Panc1 (cell line): ENCODE measurements at regions not wholly inside any gene's neighbourhood (a gene's known extent, or its start where the extent isn't known, plus 50 kb on each side); places are given as distances from the start of the nearest gene placed in this dataset.

ENCODE experiments used
- CTCF ChIP-seq: fragments of 450-650 bp; IDR thresholded peaks from 2 replicates; pipeline ENCODE4 v1.5.1; 2017; ENCODE audit warnings: mild to moderate bottlenecking
- POLR2AphosphoS5 ChIP-seq: IDR thresholded peaks from 2 replicates; pipeline ENCODE4 v1.6.1; 2012; ENCODE audit warnings: mild to moderate bottlenecking, low read depth, low read length, moderate library complexity
- SIN3A ChIP-seq: IDR thresholded peaks from 2 replicates; pipeline ENCODE4 v1.6.1; 2012; ENCODE audit warnings: low read depth, mild to moderate bottlenecking, low read length, moderate library complexity, borderline replicate concordance; ENCODE audit not compliant: insufficient read depth
- TF ChIP-seq, protein P1 (sequence below), 2 experiments: IDR thresholded peaks; 2 replicates each; pipeline ENCODE4 v1.6.1; 2011 to 2012; ENCODE audit warnings: low read depth in 2 of 2, control low read depth in 1 of 2, low read length in 1 of 2, mild to moderate bottlenecking in 1 of 2, moderate library complexity in 1 of 2; ENCODE audit not compliant: insufficient read depth in 1 of 2

GRCh38 chr7:130943981-130944380 lies 210.0 kb upstream of the KLF14 start:
- TF ChIP-seq, protein P1, sequence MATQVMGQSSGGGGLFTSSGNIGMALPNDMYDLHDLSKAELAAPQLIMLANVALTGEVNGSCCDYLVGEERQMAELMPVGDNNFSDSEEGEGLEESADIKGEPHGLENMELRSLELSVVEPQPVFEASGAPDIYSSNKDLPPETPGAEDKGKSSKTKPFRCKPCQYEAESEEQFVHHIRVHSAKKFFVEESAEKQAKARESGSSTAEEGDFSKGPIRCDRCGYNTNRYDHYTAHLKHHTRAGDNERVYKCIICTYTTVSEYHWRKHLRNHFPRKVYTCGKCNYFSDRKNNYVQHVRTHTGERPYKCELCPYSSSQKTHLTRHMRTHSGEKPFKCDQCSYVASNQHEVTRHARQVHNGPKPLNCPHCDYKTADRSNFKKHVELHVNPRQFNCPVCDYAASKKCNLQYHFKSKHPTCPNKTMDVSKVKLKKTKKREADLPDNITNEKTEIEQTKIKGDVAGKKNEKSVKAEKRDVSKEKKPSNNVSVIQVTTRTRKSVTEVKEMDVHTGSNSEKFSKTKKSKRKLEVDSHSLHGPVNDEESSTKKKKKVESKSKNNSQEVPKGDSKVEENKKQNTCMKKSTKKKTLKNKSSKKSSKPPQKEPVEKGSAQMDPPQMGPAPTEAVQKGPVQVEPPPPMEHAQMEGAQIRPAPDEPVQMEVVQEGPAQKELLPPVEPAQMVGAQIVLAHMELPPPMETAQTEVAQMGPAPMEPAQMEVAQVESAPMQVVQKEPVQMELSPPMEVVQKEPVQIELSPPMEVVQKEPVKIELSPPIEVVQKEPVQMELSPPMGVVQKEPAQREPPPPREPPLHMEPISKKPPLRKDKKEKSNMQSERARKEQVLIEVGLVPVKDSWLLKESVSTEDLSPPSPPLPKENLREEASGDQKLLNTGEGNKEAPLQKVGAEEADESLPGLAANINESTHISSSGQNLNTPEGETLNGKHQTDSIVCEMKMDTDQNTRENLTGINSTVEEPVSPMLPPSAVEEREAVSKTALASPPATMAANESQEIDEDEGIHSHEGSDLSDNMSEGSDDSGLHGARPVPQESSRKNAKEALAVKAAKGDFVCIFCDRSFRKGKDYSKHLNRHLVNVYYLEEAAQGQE (IDR thresholded peaks at IDR 0.05; ENCODE audit: insufficient read depth in 1 of 2, low read depth in 2 of 2, low read length in 1 of 2) = no peak
- TF ChIP-seq POLR2AphosphoS5 (no peak), CTCF (no peak), SIN3A (no peak)
